HG03469 (cell line): ENCODE measurements at regions not wholly inside any gene's neighbourhood (a gene's known extent, or its start where the extent isn't known, plus 50 kb on each side); places are given as distances from the start of the nearest gene placed in this dataset.
"Not testable (repeated sequence)": the region's sequence is repeated elsewhere in the genome, so short reads cannot be mapped to it uniquely, and the experiment has no call there.

Experiments
- ATAC-seq: cut with Tn5 transposase; IDR thresholded peaks from one replicate; pipeline ENCODE4 v1.9.1; 2021; ENCODE audit warnings: mild to moderate bottlenecking, moderate library complexity, moderate number of reproducible peaks; ENCODE audit not compliant: unreplicated experiment

DNA sequence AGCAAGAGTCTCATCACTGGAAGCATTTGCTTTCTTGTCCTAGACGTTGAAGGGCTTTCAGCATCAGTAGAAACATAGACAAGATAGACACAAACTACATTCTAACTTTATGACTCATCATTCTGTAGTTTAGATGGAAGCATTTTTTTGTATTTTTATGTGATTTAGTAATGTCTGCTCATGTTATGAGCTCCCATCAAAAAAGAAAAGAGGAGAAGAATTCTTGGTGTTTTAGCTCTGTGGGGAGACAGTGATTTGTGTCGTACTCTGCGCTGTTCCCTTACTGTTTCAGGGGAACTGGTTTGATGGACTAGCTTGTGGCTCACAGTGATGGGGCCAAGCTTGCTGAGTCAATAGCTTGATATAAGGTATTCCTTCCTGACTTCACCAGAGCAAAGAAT, 159.2 kb upstream of the WWC1 start:
- ATAC-seq: no peak

DNA sequence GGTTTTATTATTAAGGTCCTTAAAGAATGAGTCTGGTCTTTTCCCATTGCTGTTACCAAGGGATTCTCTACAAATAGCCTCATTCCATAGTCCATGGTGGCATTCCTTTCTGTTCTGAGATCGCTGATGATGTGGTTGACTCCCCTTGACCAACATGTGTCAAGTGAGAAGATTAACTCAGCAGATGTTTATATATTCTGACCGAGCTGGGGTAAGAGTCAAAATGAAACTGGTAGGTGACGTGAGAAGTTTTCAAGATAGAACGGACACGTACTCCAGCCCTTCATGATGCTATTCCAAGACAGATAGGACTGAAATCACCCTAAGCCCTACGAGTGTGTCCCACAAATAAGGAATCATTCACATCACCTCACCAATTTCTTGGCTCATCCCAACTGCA, 155.5 kb upstream of the WWC1 start:
- peak; percentile 93 for ATAC-seq

DNA sequence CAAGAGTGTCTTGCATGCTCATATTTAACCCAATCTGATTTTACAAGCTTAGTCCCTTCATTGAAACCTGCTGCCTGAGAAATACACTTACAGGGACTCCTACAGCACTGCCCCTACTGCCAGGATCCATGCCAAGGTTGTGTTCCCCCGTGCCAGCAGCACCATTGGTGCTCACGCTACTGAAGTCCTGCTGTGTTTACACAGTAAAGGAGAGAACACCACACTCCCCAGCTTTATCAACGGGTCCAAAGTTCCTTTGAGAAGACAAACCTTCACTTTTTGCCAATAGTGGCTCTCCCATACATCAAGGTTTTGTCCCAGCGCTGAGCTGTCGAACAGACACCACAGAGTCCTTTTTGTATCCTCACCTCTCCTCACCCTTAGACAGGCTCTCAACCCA, 155.1 kb upstream of the WWC1 start:
- ATAC-seq: no peak

DNA sequence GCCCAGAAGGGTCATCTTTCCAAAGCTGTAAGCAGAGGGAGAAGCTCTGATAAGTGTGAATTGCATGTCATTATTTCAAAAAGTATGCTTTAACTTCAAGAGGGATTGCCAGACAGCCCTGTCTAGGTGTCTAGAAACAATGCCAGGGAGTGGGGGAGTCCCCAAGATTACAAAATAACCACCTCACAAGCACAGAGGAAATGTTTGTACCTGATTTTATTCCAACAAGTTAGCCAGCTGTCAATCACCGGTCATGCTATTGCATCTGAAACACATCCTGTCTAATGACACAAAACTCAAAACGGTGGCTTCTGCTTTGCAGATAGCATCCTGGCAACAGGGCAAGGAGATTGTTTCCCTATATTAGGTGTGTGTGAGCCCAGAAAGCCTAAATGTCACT, 154.2 kb upstream of the WWC1 start:
- ATAC-seq: peak; percentile 74

DNA sequence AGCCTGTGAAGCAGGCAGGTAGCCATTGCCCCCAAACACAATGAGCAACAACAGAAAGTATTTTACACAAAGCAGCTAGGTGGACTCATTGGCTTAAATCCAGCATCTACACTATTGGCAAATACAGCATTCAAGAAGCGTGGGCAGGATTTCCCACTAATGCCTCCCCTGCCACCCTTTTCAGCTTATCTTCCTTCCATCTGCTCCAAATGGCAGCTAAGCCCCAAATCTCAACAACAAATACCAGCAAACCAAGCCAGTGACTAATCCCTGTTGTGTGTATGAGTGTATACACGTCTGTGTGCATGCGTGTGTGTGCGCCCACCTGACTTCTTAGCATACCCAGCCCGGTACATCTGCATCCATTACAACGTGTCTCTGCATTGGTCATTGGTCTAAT, 151.2 kb upstream of the WWC1 start:
- ATAC-seq: no peak

DNA sequence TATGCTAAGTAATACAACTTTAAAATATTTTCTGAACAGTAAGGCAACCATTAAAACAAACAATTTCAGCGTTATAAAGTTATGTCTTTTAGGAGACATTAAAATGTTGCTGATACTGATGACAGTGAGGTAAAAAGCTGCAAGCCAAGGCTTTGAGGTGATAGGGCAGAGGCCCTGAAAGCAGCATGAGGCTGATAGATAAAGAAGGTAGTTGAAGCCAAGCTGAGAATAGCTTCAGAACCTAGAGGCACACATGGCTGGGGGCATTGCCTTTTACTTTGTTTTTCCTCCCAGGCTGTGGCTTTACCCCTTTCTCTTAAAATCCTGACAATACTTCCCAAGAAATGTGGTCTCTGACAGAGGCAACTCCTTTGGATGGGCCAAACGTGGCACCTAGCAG, 149.0 kb upstream of the WWC1 start:
- ATAC-seq: no peak

DNA sequence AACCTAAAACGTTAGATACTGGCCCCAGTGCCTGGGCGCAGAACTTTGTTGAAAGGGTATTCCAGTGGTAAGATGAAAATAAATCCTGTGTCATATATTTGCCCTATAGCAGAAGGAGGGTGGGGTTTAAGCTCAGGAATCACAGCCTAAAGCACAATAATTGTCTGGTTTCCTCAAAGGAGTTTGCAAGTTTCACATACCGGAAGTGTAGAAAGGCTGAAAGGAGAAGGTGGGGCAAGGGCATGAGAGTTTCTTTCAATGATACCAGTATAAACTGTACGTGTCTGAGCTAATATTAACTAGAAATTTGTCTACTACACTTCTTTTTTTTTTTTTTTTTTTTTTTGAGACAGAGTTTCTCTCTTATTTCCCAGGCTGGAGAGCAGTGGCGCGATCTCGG, 147.9 kb upstream of the WWC1 start:
- ATAC-seq: not testable (repeated sequence)

DNA sequence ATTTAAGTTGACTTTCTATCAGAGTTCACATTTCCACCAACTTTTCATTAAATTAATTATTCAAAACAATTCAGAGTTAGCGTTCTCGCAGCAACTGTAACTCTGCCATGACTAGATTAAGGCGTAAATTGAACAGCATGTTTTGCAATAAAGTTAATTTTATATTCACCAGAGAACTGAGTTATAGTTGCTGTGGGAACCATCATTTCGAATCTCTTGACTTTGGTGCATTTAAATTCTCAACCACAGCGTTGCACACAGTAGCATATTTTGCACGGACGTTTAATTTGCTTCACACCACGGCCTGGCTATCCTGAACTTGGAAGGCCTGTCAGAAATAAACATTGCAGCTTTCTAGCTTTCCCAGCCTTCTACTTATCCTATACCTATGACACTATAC, 144.3 kb upstream of the WWC1 start:
- ATAC-seq: no peak

DNA sequence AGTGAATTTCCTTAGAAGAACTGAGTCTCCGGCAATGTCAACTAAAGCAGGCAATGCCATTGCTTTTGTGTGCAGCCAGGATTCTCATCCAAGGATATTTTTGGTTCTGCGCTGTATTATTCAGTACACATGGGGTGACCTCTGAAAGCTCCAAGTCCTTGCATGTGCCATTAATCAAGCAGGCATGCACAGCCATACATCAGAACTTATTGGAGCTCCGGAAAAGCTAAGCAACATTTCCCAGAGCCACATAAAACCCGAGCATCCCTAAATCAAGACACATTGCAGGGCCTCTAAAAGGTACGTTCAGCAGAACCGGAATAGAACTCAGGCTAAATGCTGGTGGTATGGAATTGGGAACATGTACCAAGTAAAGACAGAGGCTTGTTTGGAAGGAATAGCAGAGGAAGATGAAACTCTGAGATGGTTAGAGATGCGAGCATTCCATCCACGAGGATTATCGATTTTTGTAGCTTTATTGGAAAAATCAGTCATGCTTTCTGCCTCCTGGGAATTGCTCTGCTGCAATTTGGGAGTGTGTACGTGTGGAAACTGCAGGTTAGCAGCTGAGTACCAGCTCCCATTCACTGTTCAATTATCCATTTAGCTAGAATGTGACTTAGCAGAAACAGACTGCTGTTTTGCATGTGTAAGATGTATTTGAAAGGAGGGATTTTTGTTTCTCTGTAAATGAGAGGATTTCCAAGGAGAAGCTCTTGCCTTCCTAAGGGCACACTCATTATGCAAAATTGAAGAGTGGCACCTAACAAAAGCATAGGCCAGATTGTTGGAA, 143.7 kb upstream of the WWC1 start:
- ATAC-seq: no peak

DNA sequence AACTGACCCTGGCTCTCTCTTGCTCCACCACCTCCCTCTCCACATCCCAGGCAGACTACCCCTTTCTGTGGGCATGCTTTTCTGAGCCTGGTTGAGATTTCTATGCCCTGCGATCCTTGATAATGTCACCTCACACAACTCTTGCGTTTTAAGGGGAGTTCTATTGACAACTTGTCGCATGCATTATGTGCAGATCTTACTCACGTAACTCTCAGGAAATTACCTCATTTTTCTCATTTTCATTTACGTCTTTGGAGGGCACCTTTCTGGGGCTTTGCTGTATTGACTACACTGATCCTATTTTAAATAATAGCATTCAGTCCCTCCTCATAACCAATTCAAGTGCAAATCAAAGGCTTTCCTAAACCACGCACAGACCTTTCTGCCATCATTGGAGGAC, 140.4 kb upstream of the WWC1 start:
- ATAC-seq: no peak

DNA sequence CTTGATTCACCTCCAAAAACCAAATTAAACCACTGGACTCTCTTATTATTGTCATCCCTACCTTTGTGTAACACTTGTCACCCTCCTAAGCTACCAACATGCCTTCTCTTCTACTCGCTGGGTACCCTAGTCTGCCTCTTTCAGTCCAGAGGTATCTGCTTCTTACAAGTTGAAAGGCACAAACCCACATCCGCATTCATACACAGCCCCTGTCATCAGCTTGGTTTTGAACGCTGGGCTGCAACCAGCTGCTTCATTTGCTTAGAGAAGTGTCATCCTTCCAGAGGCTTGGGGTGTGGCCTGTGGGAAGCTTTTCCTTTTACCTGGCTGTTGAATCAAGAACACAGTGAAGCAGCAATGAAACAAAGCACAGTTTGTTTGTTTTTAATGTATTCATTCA, 138.8 kb upstream of the WWC1 start:
- peak; percentile 82 for ATAC-seq

DNA sequence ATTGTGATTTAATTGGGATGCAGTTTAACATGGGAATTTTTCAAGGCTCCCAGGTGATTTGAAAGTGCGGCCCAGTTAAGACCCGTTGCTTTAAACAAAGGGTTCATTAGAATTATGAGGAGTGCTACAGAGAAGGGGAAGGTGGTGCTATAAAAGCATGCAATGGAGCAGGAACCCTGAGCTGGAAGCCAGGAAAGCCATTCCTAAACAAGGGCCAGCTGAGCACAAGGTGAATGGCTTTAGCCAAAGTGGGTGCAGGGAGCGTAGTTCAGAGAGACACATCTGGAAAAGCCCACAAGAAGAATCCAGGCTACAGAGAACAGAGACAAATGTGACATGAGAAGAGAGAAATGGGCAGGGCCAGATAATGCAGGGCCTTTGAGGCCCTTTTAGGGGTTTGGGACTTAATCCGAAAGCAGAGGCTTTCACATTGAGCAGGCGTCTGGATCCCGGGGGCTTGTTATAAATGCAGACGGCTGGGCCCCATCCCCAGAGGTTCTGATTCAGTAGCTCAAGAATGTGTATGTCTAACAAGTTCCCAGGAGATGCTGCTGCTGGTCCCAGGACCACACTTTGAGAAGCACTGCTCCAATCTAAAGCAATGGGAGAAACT, 138.1 kb upstream of the WWC1 start:
- no peak for ATAC-seq

DNA sequence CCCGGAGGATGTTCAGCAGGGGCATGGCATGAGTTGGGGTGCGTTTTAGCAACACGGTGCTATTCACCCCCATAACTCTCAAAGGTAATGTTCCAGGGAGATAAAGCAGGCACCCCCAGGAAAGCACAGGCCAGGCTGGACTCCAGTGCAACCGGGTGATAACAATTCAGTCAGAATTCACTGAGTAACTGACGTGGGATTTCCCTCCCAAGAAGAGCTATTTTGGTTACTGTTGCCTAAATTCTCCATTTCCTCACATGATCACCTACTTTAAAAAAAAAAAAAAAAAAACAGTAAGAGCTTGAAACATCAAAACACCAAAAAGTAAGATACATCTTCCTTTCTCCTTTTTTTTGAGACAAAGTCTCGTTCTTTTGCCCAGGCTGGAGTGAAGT, 137.6 kb upstream of the WWC1 start:
- ATAC-seq: no peak

DNA sequence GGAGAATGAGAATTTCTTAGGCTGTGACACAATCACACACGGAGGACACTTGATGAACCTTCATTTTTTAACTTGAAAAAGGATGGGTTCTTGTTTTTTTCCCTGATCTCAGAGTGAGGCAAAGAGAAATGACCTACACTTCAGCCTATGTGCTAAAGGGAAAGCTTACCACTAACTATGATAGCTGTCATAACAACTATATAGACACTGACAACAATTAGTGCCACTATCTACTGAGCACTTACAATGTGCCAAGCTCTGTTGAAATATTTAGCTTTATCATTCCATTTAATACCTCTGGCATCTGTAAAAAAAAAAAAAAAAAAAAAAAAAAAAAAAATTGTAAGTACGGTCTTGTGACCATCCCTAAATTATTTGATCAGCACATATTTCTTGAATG, 135.9 kb upstream of the WWC1 start:
- no peak for ATAC-seq

DNA sequence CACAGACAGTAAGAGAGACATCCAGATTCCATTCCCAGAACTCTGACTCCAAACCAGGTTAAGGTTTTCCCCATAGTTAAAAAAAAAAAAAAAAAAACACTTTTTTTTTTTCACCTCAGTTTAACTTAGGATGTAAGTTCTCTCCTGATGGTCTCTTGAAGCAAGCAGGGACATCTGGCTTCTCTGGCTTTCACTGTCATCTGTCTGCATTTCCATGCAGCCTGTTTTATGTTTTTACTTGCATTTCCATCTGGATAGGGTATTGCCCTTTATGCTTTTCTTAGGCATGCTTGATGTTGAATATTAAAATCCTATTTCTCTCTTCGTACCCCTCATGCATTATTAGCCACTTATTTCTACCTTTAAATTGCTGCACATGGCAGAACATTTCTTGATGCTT, 135.3 kb upstream of the WWC1 start:
- no peak for ATAC-seq

DNA sequence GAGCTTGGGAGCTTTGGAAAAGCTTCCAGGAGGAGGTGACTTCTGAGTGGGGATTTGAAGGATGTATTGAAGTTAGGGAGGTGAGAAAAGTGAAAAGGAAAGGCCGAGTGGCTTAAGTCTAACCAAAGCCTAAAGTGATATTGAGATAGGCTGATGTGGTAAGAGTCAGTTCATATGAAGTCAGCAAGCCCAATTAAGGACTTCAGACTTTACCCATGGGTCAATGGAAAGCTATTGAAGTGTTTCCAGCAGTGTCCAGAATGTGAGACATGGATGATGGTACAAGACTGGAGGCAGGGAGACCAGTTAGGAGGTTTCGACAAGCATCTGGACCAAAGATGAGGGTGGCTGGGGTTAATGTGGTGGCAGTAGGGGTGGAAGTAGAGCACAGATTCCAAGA, 134.3 kb upstream of the WWC1 start:
- no peak for ATAC-seq

DNA sequence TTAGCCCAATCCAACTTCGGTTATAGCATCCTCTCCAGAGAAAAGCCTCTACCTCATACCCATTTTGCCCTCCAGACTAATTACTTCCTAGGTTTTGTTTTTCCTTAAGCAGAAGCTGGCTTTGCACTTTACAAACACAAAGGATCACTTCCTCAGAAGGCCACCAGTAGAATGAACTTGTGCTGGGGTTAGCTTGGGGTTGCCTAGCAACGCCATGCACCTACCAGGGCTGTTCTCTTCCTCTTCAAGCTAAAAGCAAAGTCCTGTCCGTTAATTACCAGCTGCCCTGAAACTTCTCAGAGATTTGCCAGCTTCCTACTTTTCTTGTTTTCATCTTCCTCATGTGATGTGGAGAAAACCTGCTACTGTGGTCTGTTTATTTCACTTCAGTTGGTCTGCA, 132.0 kb upstream of the WWC1 start:
- peak; percentile 98 for ATAC-seq

DNA sequence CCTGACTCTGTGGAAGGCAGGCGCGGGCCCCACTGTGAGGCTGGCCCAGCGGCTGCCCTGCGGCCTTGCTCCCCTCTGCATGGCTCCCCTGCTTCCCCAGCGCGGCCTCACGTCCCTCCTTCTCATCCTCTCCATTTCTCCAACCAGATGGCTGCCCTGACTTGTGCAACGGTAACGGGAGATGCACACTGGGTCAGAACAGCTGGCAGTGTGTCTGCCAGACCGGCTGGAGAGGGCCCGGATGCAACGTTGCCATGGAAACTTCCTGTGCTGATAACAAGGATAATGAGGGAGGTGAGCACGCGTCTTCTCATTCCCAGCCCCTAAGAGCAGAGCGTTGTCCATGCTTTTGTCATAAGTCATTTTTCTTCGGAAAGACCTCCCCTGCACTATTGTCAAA, 129.0 kb upstream of the WWC1 start:
- ATAC-seq: no peak

DNA sequence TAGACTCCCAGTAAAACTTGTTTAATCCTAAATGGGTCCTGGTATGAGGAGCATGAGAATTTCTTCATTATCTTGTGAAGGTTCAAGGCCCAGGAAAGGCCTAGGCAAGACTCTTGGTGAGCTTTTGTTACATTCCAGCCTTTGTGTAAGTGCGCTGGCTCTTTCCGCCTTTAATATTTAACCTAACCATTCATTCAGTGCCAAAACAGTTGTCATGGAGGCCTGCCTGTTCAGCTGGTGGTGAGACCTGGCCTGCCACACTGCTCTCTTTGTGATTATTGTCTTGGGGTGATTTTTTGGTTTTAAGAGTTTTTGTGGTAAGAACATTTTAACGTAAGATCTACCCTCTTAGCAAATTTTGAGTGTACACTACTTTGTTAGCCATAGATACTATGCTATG, 127.5 kb upstream of the WWC1 start:
- no peak for ATAC-seq

DNA sequence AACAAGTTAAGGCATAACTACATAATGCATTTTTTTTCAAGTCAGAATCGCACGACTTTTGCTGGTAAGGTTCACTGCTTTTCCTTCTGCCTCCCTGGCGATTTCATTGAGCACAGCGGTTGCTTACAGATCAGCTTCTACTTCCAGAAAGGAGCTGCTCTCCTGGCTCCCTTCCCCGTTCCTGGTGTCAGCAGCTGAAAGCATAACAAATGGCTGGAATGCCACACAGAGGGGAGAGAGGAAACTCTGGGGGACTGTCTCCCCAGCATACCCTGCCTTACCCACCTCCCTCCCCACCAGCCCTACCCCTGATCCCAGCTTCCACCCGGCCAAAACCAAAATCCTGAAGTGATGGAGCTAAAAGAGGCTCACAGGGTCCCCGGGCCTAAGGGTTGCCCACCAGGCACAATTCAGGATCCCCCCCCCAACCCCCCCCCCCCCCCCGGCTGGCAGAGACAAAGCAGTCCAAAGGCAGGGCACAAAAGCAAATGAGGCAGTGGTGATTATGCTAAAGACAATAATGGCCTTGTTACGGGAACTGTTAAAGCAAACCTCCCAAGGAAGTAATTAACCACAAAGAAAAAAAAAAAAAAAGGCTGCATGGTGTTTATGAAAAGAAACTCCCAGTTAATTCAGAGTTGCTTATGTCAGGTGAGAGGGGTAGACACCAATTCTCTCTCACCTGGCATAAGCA, 126.1 kb upstream of the WWC1 start:
- no peak for ATAC-seq

DNA sequence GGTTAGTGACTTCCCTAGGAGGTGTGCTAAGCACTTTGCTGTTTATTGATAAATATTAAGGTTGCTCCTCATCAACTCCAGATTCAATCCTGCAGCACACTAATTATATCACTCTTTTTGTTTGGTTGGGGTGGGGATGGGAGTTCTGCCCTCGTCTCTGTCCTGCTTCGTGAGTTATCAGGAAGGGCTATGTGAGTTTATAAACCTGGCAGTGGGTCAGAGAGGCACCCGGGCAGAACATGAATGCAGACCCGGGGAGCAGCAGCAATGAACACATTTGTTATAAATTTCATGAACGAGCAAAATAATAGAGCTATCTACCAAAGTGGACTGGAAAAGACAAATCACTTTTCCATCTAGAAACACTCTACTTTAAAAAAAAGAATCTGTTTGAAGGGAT, 125.5 kb upstream of the WWC1 start:
- ATAC-seq: no peak

DNA sequence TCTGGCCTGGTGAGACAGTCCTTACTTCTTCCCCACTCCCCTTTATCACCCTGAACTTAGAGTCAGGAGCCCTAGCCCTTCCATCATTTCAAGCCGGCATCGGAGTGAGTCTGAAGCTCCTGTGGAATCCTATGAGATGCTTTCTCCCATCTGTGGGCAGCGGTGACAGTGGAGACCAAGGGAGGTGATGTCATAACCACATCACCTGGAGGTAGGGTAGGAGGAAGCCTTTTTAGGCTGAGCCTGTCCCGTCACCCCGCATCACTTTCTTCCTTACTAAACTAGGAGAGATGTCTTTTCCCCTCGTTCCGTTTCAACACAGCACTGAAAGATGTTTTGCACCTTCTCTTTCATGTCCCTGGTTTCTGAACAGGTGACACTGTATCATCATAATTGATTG, 124.1 kb upstream of the WWC1 start:
- ATAC-seq: no peak
